AG04450 (cell line): ENCODE measurements at regions not wholly inside any gene's neighbourhood (a gene's known extent, or its start where the extent isn't known, plus 50 kb on each side); places are given as distances from the start of the nearest gene placed in this dataset.

Experiments used
- CTCF ChIA-PET: fragments of 300-600, 350-600 bp; formaldehyde crosslinking; extraction: SDS; loops from one replicate; lab custom pipeline; 2022; ENCODE audit warnings: antibody characterized with exemption, inconsistent platforms; lab: Charles Lee
- POLR2A ChIA-PET: fragments of 350-600 bp; formaldehyde crosslinking; extraction: SDS; loops from one replicate; lab custom pipeline; 2021; ENCODE audit warnings: antibody characterized with exemption, inconsistent platforms; lab: Yijun Ruan, JAX
- DNase-seq: peaks from one replicate; pipeline ENCODE4 v3.0.0-alpha.2; 2011; ENCODE audit warnings: low read depth, low spot score
- H3K27ac ChIP-seq: one replicate; pipeline ENCODE4 v1.5.1; 2012; ENCODE audit warnings: low read depth, low read length, control low read depth
- H3K27me3 ChIP-seq: one replicate; pipeline ENCODE4 v1.6.0; 2012; ENCODE audit warnings: low read length; ENCODE audit not compliant: control insufficient read depth, insufficient read depth
- H3K4me3 ChIP-seq: 2 replicates; pipeline ENCODE4 v1.5.1; 2011; ENCODE audit warnings: mild to moderate bottlenecking, low read depth, low read length, control low read depth
- H3K9me3 ChIP-seq: 2 replicates; pipeline ENCODE4 v1.5.1; 2012; ENCODE audit warnings: low read length; ENCODE audit not compliant: control insufficient read depth, insufficient read depth
- TF ChIP-seq, protein P1 (sequence below): IDR thresholded peaks from 2 replicates; pipeline ENCODE4 v1.5.1; 2011; ENCODE audit warnings: low read depth, low read length, control low read depth, inconsistent platforms

GRCh38 chr7:24035366-24036032 is 248.5 kb upstream of the NPY start:
- H3K4me3 ChIP-seq: no peak overlapping the region
- no peak overlapping the region for H3K27ac ChIP-seq
- TF ChIP-seq, protein P1, sequence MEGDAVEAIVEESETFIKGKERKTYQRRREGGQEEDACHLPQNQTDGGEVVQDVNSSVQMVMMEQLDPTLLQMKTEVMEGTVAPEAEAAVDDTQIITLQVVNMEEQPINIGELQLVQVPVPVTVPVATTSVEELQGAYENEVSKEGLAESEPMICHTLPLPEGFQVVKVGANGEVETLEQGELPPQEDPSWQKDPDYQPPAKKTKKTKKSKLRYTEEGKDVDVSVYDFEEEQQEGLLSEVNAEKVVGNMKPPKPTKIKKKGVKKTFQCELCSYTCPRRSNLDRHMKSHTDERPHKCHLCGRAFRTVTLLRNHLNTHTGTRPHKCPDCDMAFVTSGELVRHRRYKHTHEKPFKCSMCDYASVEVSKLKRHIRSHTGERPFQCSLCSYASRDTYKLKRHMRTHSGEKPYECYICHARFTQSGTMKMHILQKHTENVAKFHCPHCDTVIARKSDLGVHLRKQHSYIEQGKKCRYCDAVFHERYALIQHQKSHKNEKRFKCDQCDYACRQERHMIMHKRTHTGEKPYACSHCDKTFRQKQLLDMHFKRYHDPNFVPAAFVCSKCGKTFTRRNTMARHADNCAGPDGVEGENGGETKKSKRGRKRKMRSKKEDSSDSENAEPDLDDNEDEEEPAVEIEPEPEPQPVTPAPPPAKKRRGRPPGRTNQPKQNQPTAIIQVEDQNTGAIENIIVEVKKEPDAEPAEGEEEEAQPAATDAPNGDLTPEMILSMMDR: no peak
- ChIA-PET CTCF (no interaction called here), POLR2A (no interaction called here)
- DNase-seq: no peak
- no peaks in the 10 kb centered on the region for H3K9me3 ChIP-seq
- no peaks in the 10 kb centered on the region for H3K27me3 ChIP-seq

- Histone ChIP-seq H3K27ac (no peak overlapping the region), H3K9me3 (no peaks in the 10 kb centered on the region), H3K4me3 (no peak overlapping the region), H3K27me3 (no peaks in the 10 kb centered on the region)
- DNase-seq: no peak
- TF ChIP-seq, protein P1: no peak
- POLR2A ChIA-PET: no interaction called here
- CTCF ChIA-PET: no interaction called here
These were observed 248.0 kb upstream of the NPY start for GRCh38 chr7:24036033-24036412.

DNA sequence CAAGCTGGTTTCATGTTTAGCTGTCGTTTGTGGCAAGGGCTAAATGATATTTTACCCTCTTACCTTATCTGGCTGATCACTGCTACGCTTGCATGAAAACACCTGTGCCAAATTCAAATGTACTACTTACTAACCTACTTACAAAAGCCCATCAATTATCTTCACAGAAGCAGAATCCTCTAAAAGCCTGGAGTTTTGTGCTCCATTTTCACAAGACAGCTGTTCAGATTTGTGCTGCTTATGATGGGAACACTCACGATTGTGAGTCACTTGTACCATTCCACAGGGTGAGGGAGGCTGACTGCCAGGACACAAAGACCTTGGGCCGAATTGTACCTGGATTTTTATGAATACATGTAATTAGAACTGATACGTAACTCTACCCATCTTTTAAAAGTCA is 245.0 kb upstream of the NPY start:
- CTCF ChIA-PET: no interaction called here

GRCh38 chr7:24039991-24040624 is 243.9 kb upstream of the NPY start:
- ChIA-PET POLR2A (no interaction called here), CTCF (interaction anchor here (0.5 to 1.4 kb wide), 4 partner anchors 16 to 101 kb away, joined by 3 to 14 read pairs (median 4); no protein-coding TSS in a partner anchor)
- H3K4me3 ChIP-seq: no peak overlapping the region
- no peaks in the 10 kb centered on the region for H3K27me3 ChIP-seq
- H3K27ac ChIP-seq: no peak overlapping the region
- TF ChIP-seq, protein P1: no peak
- H3K9me3 ChIP-seq: no peaks in the 10 kb centered on the region
- no peak for DNase-seq

More for the DNA sequence above, 245.0 kb upstream of the NPY start:
- Histone ChIP-seq H3K4me3 (no peak overlapping the region), H3K27ac (no peak overlapping the region), H3K9me3 (no peaks in the 10 kb centered on the region), H3K27me3 (no peaks in the 10 kb centered on the region)
- POLR2A ChIA-PET: no interaction called here
- TF ChIP-seq, protein P1: no peak
- DNase-seq: no peak

GRCh38 chr7:24042028-24042427 is 242.0 kb upstream of the NPY start:
- TF ChIP-seq, protein P1: no peak
- ChIA-PET POLR2A (no interaction called here), CTCF (no interaction called here)
- Histone ChIP-seq H3K27me3 (no peaks in the 10 kb centered on the region), H3K9me3 (no peaks in the 10 kb centered on the region), H3K4me3 (no peak overlapping the region), H3K27ac (no peak overlapping the region)
- DNase-seq: no peak
